Heart left ventricle (tissue), 16 donors: ENCODE measurements at regions not wholly inside any gene's neighbourhood (a gene's known extent, or its start where the extent isn't known, plus 50 kb on each side); places are given as distances from the start of the nearest gene placed in this dataset.

Source experiments
- ATAC-seq, 4 donors: fragments of 200-7000 bp; cut with Tn5 transposase; one replicate each; pipeline ENCODE4 v1.9.1; 2020 to 2022; ENCODE audit warnings: moderate library complexity in 4 of 4, mild to moderate bottlenecking in 3 of 4, moderate number of reproducible peaks in 1 of 4
- DNase-seq, 5 donors: peaks; one replicate each; pipeline ENCODE4 v3.0.0-alpha.2; 2020
- H3K27ac ChIP-seq, 12 donors: fragments of 200-600 bp; sonication (generic) in 4 of 12; one replicate each; pipeline versions ENCODE4 v1.5.0 to v1.8.0; 2016 to 2022; ENCODE audit warnings: mild to moderate bottlenecking in 2 of 12
- H3K27me3 ChIP-seq, 9 donors: fragments of 200-600 bp; sonication (generic) in 2 of 9; one replicate each; pipeline versions ENCODE4 v1.5.1 to v1.8.0; 2016 to 2022; ENCODE audit warnings: mild to moderate bottlenecking in 3 of 9
- H3K36me3 ChIP-seq, 9 donors: fragments of 200-600 bp; sonication (generic) in 2 of 9; one replicate each; pipeline versions ENCODE4 v1.5.0 to v1.8.0; 2018 to 2022; ENCODE audit warnings: mild to moderate bottlenecking in 2 of 9
- H3K4me1 ChIP-seq, 12 donors: fragments of 200-600 bp; sonication (generic) in 4 of 12; one replicate each; pipeline versions ENCODE4 v1.5.0 to v1.8.0; 2016 to 2022; ENCODE audit warnings: mild to moderate bottlenecking in 3 of 12
- H3K4me3 ChIP-seq, 12 donors: fragments of 200-600 bp; sonication (generic) in 4 of 12; one replicate each; pipeline versions ENCODE4 v1.5.0 to v1.8.0; 2017 to 2022; ENCODE audit warnings: mild to moderate bottlenecking in 9 of 12, moderate library complexity in 4 of 12
- H3K9me3 ChIP-seq, 12 donors: fragments of 200-600 bp; sonication (generic) in 4 of 12; one replicate each; pipeline versions ENCODE4 v1.5.0 to v1.8.0; 2016 to 2022; ENCODE audit warnings: mild to moderate bottlenecking in 1 of 12
- CTCF ChIP-seq, 12 donors: fragments of 200-600 bp; sonication (generic) in 4 of 12; IDR thresholded peaks; one replicate each; pipeline versions ENCODE4 v1.5.0 to v1.8.0; 2018 to 2022; ENCODE audit warnings: antibody characterized with exemption in 12 of 12, mild to moderate bottlenecking in 5 of 12
- POLR2A ChIP-seq, 2 donors: fragments of 450-650 bp; IDR thresholded peaks; one replicate each; pipeline ENCODE4 v1.6.1; 2017; ENCODE audit warnings: antibody characterized with exemption in 2 of 2, mild to moderate bottlenecking in 2 of 2, moderate library complexity in 2 of 2
- WGBS, 4 donors: extraction: QIAGEN DNeasy Blood & Tissue Kit in 2 of 4; methylation state at CpG; one replicate each; pipeline versions ENCODE4 v1.1.5 to v1.1.7; 2013 to 2018; 5-methylcytosine and 5-hydroxymethylcytosine counted together
- intact Hi-C, 10 donors: fragments of 100-400 bp; cut with DNase I; formaldehyde crosslinking; loops; one replicate each; pipeline versions ENCODE4 v1.11.1 to v1.14.2; 2022
- donor health status: ischemic (EF 13 %, LVEDD 7.1; RV severe dilation, severe dysfunction).
- donor health status: healthy with polysubstance abuse.
- donor health status: DM: no; HTN: yes; CAD: no.
- donor health status: DM: no; HTN: no; CAD: no.
- donor health status: ischemic (EF 25% LVEDD 6.9; RV normal size, moderate dysfunction).
- donor health status: ischemic (EF 25% LVEDD 5.7; RV mildly dilated, moderate dysfunction).
- donor health status: healthy.
- donor health status: DM: yes; HTN: yes; CAD: no.
- donor health status: ischemic (EF 35%, LVEDD 5.7; RV mildly dilated, moderate dysfunction).
- donor health status: nonischemic (EF 11% LVEDD 7.7; RV severe dilation, severe dysfunction).
- donor health status: DM: yes; HTN: yes; CAD: no.
- donor health status: PGD.
- donor health status: ischemic (EF 29% LVEDD 5.4; RV normal size, mild dysfunction).
- donor health status: nonischemic (EF 23%, LVEDD 6.1; RV moderate dilation, normal function).

- intact Hi-C loops = no loop called here
- Histone ChIP-seq H3K4me1 (no peaks in the 10 kb centered on the region), H3K27me3 (peaks cover 0 to 3% (median 0%) of the 10 kb centered on the region in 9 donors), H3K9me3 (no peaks in the 10 kb centered on the region), H3K27ac (no peak overlapping the region), H3K36me3 (no peaks in the 10 kb centered on the region), H3K4me3 (no peak overlapping the region)
- TF ChIP-seq POLR2A (IDR thresholded peaks at IDR 0.05) (no peak), CTCF (IDR thresholded peaks at IDR 0.05) (no peak)
- no peak for DNase-seq
- WGBS, 4 donors = 84 to 90% (median 88%) methylated on average over 5 of the region's 5 CpGs
- ATAC-seq = no peak
These were observed 155.1 kb downstream of the ACTR3 start for GRCh38 chr2:114044985-114045384.

- Histone ChIP-seq H3K27ac (no peak overlapping the region), H3K36me3 (no peaks in the 10 kb centered on the region), H3K27me3 (peaks cover 0 to 3% (median 0%) of the 10 kb centered on the region in 9 donors), H3K9me3 (no peaks in the 10 kb centered on the region), H3K4me1 (no peaks in the 10 kb centered on the region), H3K4me3 (no peak overlapping the region)
- WGBS, 4 donors = 75 to 85% (median 80%) methylated on average over 5 of the region's 5 CpGs
- ATAC-seq = no peak
- no peak for TF ChIP-seq POLR2A (IDR thresholded peaks at IDR 0.05)
- TF ChIP-seq CTCF (IDR thresholded peaks at IDR 0.05) = no peak
- intact Hi-C loops = no loop called here
- no peak for DNase-seq
These were observed 156.5 kb downstream of the ACTR3 start for GRCh38 chr2:114046373-114046772.

GRCh38 chr2:114046866-114047435 is 157.1 kb downstream of the ACTR3 start:
- Histone ChIP-seq H3K27ac (no peak overlapping the region), H3K4me1 (no peaks in the 10 kb centered on the region), H3K9me3 (no peaks in the 10 kb centered on the region), H3K27me3 (peaks cover 0 to 3% (median 0%) of the 10 kb centered on the region in 9 donors), H3K4me3 (no peak overlapping the region), H3K36me3 (no peaks in the 10 kb centered on the region)
- ATAC-seq = no peak
- intact Hi-C loops = no loop called here
- no peak for DNase-seq
- 46 to 67% (median 52%) methylated on average over 3 of the region's 3 CpGs for WGBS, 4 donors
- no peak for TF ChIP-seq POLR2A (IDR thresholded peaks at IDR 0.05)

- Histone ChIP-seq H3K9me3 (no peaks in the 10 kb centered on the region), H3K27me3 (peaks cover 0 to 3% (median 0%) of the 10 kb centered on the region in 9 donors), H3K4me1 (no peaks in the 10 kb centered on the region), H3K36me3 (no peaks in the 10 kb centered on the region), H3K27ac (no peak overlapping the region), H3K4me3 (no peak overlapping the region)
- DNase-seq (no peak), ATAC-seq (no peak)
- intact Hi-C loops = no loop called here
- 75 to 82% (median 79%) methylated on average over 4 of the region's 4 CpGs for WGBS, 4 donors
- no peak for TF ChIP-seq CTCF (IDR thresholded peaks at IDR 0.05)
- no peak for TF ChIP-seq POLR2A (IDR thresholded peaks at IDR 0.05)
These were observed 159.4 kb downstream of the ACTR3 start for GRCh38 chr2:114049280-114049679.

GRCh38 chr2:114049826-114050225 is 159.9 kb downstream of the ACTR3 start:
- Histone ChIP-seq H3K27me3 (peaks cover 0 to 3% (median 0%) of the 10 kb centered on the region in 9 donors), H3K36me3 (no peaks in the 10 kb centered on the region), H3K4me1 (no peaks in the 10 kb centered on the region), H3K4me3 (no peak overlapping the region), H3K27ac (no peak overlapping the region), H3K9me3 (no peaks in the 10 kb centered on the region)
- ATAC-seq (no peak), DNase-seq (no peak)
- WGBS, 4 donors = 50 to 68% (median 54%) methylated on average over 2 of the region's 2 CpGs
- no peak for TF ChIP-seq CTCF (IDR thresholded peaks at IDR 0.05)
- no peak for TF ChIP-seq POLR2A (IDR thresholded peaks at IDR 0.05)
- intact Hi-C loops = no loop called here
